Amygdala (tissue), 56 donors: ENCODE measurements at regions not wholly inside any gene's neighbourhood (a gene's known extent, or its start where the extent isn't known, plus 50 kb on each side); places are given as distances from the start of the nearest gene placed in this dataset.
"Not testable (repeated sequence)": the region's sequence is repeated elsewhere in the genome, so short reads cannot be mapped to it uniquely, and the experiment has no call there.

ENCODE experiments used
- DNase-seq, 56 donors: peaks; one replicate each; lab custom pipeline; 2025; lab: John Stamatoyannopoulos, UW

DNA sequence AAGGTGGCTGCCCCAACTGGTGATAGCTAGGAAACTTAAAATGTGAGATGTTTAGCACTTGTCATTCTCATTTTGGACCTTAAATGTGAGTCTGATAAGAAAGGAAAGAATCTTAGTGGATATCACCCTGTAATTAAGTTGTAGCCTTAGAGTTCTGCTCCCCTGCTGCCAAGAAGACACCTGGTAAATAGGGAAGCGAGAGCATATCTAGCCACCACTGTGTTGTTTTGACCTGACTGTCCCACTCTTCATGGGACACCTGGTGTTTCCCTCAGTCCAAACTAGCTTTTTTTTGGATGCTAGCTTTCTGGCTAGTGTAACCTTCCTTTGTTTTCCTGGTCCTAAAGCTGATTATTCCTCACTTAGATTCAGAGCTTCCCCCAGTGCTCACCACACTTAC lies 357.6 kb downstream of the RAD51AP2 start:
- DNase-seq: no peak

DNA sequence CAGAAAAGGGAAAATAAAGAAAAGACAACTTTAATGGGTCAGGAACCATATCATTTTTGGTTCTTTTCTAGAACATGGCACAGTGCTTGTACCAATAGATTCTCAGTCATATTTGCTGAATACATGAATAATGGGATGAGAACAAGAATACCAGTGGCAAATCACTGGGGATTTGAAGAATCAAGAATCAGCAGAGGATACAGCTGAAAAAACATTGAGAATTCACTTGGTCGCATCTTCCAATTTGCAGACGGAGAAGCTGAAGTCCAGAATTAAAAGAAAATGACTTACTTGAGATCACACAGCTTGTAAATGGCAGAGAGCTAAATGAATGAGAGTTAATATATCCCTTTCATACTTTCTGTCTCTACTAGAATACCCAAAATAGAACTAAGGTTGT lies 362.2 kb downstream of the RAD51AP2 start:
- no peak for DNase-seq

DNA sequence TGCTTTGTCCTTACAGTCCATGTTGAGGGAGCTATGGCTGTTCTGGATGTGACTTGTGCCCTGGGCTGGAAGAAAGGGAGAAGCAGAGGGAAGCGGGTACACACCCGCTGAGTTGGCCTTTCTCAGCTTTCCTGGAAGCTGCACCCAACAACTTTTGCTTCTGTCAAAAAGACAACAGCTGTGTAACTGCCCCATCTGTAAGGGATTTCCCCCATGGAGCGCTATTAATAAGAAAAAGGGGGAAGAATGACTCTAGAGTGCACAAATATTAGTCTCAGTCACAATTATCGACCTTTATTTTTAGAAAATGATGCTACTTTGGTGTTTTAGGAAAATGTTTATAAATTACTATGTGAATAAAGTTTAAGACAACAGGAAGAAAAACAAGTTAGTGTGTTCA lies 368.3 kb downstream of the RAD51AP2 start:
- no peak for DNase-seq

DNA sequence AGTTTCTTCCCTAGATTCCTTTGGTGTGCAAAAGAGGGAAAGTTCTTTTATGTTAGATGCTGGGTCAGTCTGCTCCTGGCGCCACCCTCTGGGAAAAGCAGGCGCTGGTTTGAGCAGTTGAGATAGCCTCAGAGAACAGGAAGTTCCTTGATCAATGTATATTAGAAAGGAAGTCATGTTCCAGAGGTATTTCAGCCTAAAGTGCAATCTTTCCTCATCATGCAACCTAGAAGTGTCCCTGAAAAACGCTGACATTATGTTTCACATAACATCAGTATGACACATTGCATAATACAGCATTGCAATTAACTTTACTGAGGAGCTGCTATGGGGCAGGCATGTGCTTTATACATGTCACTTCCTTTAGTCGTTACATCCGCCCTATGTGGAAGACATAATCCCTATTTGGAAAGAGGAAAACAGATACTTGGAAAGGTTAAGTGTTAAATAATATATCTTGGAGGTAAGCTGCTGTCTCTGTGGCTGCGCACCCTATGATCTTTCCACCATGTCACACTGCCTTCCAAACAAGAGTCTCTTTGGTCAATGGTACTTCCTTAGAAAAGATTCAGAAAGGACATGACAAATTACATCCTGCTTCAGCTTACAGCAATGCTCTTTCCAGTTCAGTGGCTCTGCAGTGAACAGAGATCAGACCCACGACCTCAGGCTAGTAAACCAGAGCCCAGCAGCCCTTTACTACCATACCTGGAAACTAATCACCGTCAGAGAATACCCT lies 369.7 kb downstream of the RAD51AP2 start:
- peak in 9 of 56 donors; percentile 1 to 39 (median 7) for DNase-seq

DNA sequence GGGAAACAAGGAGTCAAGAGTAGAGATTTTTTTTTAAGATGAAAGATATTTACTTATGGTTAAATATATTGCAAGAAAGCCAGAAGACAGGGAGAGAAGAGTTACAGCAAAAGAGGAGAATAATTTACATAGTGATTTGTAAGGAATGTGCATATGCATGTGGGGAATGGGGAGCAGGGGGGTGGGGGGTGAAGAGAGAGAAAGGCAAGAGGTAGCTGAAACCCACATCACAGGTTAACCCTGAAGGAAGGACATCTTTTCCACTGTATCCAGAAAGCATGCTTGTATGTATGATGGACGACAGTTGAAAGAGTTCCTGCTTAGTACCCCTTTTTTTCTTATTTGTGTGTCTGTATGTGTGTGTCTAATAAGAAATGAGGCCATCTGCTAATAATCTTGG lies 371.9 kb downstream of the RAD51AP2 start:
- DNase-seq: no peak

DNA sequence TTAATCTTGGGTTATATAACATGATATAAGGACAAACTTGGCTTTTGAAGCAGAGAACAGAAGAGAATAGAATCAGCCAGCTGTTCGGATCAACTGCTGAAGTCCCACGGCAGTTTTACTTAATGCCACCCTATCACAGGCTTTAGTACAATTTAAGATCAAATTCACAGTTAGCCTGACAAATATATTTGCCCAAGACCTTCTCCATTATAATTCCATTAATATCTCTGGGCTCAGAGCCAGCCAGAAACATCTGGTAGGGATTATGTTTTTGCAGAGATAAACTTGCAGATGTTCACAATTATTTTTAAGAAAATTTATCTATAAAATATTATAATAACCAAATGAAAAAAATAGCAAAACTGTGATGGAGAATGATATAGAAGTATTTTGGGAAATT lies 381.4 kb downstream of the RAD51AP2 start:
- DNase-seq: no peak

DNA sequence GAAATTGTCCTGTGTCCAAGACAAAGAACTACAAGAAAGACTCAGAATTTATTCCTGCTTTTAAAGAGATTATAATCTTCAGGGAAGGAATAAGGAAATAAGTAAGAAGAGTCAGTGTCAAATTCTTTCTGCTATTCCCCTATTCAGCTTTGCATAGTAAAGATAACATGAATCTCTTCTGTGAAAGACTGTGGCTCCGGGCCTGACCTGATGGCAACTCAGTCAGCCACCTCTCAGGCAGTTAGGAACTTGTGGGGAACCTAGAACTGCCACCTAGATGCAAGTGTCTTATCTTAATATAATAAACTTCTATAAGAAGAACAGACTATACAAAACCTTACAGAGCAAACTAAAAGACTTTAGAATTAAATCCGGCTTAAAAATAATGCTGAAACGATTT lies 382.0 kb downstream of the RAD51AP2 start:
- no peak for DNase-seq

DNA sequence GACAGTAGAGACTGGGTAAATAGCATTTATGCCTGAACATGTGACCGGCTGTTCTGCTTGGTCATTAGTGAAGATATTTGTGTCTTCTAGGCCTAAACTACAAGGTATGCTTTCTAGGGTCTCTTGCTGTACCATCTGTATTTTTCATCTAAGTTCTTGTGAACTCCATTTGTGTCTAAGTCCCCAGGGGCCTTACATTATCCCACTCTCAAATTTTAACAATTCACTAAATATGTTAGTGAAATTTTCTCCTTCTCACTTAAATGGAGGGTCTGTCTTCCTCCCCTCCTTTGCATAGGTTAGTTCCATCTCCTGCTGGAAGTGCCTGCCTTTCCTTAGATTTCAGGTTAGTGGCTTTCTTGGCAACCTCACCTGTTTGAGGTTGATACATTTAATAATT lies 382.6 kb downstream of the RAD51AP2 start:
- DNase-seq: no peak

DNA sequence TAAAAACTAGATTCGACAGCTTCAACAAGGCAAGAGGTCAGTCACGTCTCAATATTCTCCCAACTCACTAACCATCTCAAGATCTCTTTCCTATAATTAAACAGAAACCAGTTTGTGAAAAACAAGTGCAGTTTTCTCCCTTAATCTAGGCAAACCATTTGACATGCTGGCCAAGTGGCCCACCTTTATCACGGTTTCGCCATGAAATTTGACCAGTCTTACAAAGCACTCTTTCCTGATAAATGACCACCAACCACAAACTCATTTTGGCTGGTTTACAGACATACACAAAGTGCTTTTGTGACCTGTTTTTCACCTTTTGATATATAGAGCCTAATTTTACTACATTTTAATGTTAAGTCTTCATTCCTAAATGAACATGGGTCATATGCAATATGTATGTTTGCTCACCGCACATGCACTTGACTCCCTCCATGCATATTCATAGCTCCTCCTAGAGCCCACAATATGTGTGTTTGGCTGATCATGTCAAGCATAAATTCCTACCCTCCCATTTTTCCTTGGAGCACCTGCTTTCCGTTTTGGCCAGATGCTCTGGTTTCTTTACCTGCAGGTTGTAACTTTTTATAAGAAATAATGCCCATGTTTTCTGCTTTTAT lies 385.1 kb downstream of the RAD51AP2 start:
- DNase-seq: no peak

DNA sequence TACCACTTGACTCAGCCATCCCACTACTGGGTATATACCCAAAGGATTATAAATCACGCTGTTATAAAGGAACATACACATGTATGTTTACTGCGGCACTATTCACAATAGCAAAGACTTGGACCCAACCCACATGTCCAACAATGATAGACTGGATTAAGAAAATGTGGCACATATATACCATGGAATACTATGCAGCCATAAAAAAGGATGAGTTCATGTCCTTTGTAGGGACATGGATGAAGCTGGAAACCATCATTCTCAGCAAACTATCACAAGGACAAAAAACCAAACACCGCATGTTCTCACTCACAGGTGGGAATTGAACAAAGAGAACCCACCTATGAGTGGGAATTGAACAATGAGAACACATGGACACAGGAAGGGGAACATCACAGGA lies 387.6 kb downstream of the RAD51AP2 start:
- DNase-seq: not testable (repeated sequence)

DNA sequence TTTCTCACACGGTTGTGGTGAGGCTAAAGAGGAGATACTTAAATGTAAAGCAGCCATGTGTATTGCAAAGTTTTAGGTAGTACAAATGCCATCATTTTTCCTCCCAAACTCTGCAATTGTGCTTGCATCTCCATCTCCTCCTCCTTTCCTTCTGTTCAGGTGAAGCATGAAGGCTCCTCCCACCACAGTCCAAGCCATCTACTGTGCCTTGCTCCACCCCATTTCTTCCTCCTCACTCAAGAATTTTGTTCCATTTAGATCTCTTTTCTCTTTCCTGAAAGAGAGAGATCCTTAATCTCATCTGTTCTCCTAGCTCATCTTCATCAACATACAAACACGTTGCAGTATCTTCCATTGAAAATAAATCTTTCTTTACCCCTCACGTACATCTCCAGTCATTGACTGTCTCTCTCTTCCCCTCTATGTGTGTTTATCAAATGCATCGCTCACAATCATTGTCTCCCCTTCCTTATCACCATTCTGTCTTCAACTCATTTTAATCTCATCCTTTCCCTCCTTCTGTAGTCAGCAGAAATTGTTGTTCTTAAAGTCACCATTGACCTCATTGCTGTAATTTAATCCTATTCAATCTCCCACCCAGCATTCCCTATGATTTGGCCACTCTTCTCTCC lies 392.1 kb downstream of the RAD51AP2 start:
- DNase-seq: no peak

DNA sequence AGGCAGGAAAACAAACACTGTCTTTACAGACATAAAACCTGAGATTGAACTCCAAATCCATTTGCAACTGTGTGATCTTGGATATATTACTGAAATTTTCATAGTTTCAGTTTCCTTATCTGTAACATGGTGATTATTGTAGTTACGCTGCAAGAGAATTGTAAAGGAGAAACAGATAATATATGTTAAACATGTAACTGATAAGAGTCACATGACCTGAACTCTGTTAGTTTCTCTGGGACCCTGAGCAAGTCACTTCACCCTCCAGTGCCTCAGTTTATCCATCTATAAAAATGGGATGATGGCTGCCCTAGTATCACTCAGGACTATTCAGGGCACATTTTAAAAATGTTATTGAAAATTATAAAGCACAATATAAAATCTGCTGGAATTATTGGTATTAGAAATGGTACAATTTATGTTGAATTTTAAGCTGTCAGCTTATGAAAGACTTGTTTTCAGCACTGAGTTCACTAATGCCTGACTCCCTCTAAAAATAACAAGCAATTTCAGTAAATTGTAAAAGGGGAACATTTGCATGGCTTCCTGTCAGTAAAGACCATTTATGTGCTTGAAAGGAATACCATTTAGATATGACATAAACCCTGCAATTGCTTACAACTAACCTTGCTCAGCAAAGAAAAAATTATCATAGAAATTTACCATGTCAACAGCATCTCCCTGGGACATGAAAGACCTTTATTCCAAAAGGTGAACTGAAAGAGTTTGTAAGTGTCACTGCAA lies 393.5 kb downstream of the RAD51AP2 start:
- no peak for DNase-seq

DNA sequence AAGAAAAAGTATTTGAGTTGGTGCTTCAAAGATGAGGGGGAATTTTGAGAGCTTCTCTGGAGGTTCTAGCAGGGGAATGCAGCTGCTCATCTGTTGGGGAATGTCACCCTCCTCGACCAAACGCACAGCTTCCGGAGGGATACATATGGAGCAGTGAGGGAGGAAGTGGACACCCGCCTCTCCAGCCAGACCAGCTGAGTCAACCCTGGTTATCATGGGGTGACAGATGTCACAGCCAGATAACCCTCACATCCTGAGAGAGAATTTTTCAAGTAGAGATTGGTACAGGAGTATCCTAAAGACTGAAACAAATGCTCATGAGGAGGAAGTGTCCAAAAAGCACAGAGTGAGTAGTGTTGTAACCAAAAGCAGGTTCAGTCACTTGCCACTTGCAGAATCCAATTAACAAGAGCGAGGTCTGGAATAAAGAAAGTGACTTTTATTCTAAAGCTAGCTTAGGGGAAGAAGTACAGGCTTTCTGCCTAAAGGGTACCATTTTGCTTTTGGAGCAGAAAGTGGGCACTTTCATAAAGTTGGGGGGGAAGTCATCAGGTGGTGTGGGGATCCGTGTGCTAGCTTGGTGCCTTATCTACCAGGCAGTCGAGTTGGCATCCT lies 395.2 kb downstream of the RAD51AP2 start:
- no peak for DNase-seq

DNA sequence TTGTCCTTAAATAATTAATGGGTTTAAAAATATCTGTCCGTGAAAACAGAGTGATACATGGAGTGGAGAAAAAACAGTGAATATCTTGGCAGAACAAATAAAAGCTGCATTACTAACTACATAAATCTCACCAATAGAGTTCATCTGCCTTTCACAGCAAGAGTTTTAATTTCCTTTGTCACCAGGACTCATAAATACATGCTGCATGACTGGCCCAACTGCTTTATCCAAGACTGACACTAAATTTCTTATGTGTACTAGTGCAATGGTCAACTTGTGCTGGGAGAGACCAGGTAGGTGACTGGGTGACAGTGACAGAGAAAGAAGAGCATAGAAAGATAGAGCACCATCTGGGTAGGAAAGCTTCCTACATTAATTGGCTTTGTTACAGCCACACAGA lies 402.8 kb downstream of the RAD51AP2 start:
- DNase-seq: no peak

DNA sequence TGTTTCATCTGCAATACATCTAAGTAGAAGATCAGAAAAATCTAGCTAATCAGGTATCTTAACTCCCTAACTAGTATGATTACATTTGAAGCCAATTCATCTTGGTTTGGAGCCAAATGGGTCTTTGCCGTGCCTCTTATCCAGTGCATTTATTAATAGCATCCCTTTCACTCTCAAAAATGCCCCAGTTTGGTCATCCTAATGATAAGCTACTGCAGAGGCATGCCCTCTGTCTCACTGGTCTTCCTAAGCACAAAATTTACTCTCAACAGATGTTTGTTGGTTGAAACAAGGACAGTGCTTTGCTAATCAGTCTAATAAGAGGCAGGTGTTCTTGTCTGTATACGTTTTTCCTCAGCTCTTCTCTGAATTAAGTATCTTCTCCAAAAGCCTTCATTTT lies 403.2 kb downstream of the RAD51AP2 start:
- DNase-seq: no peak

DNA sequence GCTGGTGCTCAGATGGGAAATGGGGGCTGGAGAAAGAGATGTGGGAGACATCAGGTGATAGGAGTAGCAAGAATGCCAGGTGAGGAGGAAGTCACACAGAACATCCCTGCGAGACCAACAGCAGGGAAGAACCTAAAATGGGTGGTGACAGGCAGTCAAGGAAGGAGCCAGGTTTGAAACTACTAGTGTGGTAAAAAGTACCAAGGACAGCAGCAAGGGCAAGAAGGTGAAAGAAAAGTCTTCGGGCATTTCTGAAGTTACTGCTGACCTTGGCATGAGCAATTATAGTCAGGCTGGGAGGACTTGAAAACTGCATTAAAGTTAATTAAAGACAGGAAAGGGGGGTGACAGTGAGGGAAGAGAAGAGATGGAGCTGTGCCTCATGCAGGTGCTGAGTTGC lies 410.4 kb downstream of the RAD51AP2 start:
- DNase-seq: no peak

DNA sequence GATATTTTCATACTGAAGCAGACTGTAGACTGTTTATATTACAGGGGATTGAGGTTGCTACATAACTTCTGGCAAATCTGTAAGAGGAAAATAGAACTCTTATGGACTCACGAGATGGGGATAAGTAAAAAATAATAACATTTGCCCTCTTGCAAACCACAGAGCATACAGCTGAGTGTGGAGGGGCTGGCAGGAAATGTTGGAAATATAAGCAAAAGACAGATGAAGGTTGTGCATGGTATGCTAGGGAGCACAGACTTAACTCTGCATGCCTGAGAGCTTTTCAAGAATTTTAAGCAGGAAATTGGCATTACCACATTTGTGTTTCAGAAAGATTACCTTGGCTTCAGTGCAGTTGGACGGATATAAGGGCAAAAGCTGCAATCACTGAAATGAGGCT lies 411.1 kb downstream of the RAD51AP2 start:
- no peak for DNase-seq

DNA sequence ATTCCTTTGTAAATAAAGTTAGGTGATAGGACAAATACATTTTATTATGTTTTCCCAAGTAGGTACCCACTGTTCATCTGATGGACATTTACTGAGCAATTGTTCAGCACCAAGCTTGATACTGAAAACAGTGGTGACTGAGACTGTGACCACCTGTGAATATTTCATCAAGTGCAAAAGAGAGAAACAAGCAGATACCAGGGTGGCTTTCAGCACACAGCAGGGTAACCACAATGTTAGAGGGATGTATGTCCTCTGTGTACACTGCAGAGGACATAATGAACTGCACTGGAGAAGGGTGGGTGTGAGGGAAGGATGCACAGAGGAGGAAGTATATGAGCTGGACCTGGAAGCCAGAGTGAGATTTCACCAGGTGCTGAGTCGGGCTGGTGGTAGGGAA lies 411.8 kb downstream of the RAD51AP2 start:
- DNase-seq: no peak

DNA sequence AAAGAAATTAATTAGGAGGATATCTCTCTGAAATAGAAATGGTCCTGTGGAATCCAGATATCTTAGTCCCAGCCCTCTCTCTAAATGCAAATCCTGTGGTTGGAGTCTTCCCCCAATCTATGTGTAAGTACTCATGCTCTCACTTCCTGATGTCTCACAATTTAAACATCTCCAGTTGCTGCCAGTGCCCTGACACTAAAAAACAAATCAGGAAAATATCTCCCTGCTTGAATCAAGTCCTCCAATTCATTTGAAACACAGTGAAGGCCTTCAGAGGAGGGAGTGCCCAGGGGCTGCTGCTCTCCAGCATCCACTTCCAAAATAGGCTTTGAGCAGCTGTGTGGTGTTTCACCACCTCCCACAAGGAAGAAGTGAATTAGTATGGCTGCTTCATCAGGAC lies 413.8 kb downstream of the RAD51AP2 start:
- DNase-seq: peak in 1 of 56 donors; percentile 1

DNA sequence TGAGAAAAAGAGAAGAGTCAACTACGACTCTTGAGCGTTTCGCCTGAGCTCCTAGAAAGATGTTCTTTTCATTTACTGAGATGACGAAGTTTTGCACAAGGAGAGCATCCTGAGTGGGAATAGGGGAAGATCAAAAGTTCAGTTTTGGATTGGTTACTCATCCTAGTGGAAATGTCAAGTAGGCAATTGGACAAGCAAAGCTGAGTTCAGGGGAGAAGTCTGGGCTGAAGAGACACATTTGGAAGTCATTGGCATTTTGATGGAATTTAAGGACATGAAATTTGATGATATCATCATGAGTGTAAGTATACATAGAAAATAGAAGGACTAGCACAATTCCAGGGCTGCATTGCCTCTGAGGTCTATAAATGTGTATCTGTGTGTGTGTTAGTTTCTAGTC lies 416.6 kb downstream of the RAD51AP2 start:
- DNase-seq: no peak

DNA sequence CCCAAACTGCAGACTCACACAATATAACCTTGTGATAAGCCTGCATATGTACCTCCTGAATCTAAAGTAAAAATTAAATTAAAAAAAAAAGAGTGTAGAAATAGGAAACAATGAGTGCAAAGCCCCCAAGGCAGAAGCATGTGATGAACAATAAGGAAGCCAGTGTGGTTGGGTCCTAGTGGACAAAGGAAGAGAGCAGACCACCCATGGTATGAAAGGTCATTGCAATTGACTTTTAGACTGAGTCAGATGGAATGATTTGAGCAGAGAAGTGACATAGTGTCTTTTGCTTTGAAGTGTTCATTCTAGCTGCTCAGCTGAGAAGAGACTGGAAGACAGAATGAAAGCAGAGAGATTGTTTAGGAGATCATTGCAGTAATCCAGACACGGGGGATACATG lies 417.1 kb downstream of the RAD51AP2 start:
- no peak for DNase-seq
